NCI-H187 (cell line): ENCODE measurements at regions not wholly inside any gene's neighbourhood (a gene's known extent, or its start where the extent isn't known, plus 50 kb on each side); places are given as distances from the start of the nearest gene placed in this dataset.
A peak's percentile ranks its signal among the peaks of the same experiment; 100 is the strongest.

Source experiments
- DNase-seq, 2 experiments: peaks; one replicate each; lab custom pipeline; 2025; lab: John Stamatoyannopoulos, UW

GRCh38 chr2:134119713-134120405 lies 134.0 kb upstream of the MGAT5 start:
- peak; percentile 3 to 54 for DNase-seq

DNA sequence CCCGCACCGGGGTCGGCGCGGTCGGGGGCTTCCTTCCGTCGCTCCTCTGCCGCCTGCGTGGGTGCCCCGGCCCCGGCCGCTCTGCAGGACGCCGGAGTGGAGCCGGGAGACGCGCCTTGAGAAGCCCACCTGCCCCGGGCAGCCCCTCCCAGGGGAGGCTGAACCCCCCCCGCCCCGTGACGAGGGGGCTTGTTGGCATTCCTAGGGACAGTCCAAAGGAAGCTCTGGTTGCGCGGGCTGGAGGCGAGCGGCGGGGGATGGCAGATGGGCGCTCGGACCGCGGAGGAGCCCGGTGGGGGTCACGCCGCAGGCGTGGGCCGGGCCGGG lies 133.5 kb upstream of the MGAT5 start:
- no peak for DNase-seq

- DNase-seq: no peak
Measured at GRCh38 chr2:134120733-134121630, 132.9 kb upstream of the MGAT5 start.

GRCh38 chr2:134122610-134123009 lies 131.3 kb upstream of the MGAT5 start:
- no peak for DNase-seq

GRCh38 chr2:134123332-134123731 lies 130.5 kb upstream of the MGAT5 start:
- DNase-seq: no peak

DNA sequence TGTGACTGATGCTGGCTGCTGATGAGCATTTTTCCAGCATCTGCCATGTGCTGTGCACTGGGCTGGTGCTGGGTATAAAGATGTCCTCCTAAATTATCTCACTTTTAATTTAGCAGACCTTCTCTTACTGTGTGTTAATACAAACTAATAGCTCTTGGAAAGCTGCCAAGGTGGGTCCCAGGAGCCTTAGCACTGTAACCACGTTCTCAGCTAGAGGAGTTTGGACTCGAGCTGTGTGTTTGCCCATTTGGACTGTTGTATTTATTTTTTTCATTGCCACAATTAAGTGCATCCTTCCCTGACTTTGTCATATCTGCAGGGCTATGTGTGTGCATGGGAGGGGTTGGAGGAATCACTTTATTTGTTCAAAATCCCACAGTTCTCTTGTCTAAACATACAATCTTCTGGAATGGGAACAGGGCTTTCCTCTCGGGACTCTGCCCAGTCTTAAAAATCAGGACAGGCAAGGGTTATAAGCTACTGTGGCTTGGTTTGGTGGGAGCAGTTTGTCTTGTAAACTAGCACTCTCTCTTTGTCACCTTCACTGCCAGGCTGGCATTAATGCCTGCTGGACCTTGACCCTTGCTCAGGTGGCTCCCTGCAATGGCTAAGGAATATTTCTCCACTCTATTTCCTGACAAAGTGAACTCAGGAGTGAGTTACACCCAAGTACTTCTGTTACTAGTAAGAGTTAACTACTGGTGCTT lies 129.7 kb upstream of the MGAT5 start:
- no peak for DNase-seq

GRCh38 chr2:134127496-134127895 lies 126.4 kb upstream of the MGAT5 start:
- DNase-seq: no peak

DNA sequence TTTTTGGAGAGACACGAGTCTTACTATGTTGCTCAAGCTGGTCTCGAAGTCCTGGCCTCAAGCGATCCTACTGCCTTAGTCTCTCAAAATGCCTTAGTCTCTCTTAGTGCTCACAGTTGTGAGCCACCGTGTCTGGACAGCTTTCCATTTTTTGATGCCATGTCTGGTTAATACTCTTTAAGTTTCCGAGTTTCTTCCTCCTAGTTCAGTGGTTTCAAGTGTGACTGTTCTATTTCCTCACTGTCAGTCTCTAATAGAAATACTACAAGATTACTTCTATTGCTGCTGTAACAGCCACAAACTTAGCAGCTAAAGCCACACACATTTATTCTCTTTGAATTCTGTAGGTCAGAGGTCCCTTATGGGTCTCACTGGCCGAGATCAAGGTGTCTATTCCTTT lies 125.1 kb upstream of the MGAT5 start:
- DNase-seq: no peak

GRCh38 chr2:134129900-134130537 lies 123.9 kb upstream of the MGAT5 start:
- no peak for DNase-seq

DNA sequence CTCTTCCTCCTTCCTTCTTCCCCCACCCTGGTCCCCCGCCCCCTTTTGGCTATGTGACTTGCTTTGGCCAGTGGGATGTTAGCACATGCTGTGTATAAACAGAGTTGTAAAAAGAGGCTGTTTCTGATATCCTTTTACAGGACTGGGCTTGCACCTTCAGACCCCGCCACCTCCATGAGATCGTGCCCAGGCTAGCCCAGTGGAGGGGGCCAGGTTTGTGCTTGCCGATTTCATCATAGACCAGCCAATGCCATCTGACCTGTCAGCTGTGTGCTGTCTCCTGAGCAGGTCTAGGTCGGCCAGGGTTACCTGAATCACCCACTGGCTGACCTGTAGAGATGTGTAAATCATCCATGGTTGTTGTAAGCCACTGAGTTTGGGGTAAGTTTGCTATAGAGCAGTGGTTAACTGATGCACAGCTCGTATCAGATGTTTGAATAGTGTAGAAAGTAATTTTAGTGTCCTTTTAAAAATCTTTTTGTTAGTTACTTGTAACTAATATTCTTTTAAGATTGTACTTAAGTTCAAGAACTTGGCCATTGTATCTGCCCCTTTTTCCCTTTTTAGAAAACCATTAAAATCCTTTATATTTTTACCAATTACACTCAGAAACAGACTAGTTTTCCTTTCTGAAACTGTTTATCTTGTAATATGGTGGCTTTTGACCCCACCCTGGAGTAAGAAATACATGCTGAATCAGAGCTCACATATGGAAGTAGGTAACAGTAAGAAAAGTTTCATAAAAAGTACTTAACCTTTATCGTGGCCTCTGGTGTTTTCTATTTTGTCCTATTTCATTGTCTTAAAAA lies 122.0 kb upstream of the MGAT5 start:
- DNase-seq: no peak

DNA sequence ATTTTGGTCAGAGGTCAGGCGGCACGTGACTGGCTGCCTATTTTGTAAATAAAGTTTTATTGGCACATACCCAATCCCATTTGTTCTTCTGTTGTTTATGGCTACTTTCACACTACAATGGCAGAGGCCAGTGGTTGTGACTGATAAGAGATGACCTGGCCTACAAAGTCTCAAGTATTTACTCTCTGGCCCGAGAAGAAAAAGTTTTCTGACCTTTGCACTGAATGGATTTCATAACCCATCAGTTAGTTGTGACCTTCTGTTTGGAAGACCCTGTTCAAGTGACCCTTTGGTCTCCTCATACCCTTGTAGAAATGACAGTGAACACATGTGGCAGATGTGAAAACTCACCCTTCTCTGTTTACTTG lies 121.4 kb upstream of the MGAT5 start:
- DNase-seq: no peak

DNA sequence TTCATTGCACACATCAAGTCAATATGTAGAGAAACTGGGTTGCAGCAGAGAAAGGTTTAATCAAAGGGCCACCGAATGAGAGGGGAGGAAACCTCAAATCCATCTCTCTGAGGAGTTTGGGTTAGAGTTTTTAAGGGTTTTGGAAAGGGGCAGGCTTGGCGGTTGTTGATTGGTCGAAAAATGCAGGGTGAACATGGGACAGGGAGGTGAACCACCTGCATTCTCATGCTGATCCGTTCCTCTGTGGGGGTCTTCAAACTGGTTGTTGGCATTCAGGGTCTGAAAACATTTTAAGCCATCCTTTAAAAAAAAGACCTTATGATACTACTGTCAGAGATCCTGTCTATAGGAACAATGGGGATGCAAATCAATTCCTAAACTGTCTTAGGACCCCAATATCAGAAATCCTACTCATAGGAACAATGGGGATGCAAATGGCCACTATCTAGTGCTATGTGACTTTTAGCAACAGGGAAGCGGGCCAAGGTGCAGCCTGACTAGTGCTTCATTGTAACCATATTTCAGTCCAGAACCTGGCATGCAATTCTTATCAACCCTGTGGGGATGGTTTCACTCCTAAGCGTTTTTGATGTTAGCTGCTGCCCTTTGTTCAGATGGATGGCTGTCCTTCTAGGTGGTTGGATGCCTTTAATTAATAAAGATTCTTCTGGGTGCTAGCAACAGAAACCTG lies 120.1 kb upstream of the MGAT5 start:
- no peak for DNase-seq

DNA sequence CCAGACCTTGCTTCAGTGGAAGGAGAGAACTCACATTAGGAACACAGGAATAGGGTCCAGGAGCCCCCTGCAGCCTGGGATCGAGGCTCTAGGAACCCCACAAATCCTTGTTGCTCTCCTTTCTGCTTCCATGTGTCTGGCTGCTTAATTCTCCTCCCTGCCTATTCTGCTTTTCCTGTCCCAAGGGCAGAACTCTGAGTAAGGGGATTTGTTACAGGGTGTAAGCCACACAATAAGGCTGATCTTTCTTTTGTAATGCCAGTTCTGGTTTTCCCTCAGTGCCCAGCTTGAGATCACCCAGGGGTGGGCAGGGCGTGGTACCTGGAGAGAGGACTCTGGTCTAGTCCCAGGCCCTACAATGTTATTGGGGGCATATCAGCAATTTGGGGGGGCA lies 119.6 kb upstream of the MGAT5 start:
- no peak for DNase-seq

GRCh38 chr2:134134827-134135226 lies 119.0 kb upstream of the MGAT5 start:
- no peak for DNase-seq

GRCh38 chr2:134135793-134136192 lies 118.1 kb upstream of the MGAT5 start:
- no peak for DNase-seq

DNA sequence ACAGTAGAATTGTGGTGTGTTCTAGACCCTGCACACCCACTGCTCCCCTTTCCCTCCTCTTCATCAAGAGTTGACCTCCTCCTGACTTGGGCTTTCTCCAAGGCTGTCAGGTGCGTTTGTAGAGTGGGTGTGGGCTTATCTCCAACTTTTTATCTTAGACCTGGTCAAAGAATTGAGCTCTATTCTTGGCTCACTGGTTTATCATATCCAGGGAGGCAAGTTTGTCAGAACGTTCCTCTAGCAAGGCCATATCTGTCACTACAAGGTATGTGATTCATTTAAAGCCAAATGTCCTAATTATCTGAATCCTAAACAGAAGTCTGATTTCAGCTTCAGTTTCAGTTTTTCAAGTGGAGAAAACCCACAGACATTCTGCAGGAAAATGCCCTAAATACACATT lies 117.1 kb upstream of the MGAT5 start:
- DNase-seq: no peak

GRCh38 chr2:134137182-134137611 lies 116.7 kb upstream of the MGAT5 start:
- no peak for DNase-seq

- DNase-seq: no peak
Measured at GRCh38 chr2:134138115-134138514, 115.8 kb upstream of the MGAT5 start.

DNA sequence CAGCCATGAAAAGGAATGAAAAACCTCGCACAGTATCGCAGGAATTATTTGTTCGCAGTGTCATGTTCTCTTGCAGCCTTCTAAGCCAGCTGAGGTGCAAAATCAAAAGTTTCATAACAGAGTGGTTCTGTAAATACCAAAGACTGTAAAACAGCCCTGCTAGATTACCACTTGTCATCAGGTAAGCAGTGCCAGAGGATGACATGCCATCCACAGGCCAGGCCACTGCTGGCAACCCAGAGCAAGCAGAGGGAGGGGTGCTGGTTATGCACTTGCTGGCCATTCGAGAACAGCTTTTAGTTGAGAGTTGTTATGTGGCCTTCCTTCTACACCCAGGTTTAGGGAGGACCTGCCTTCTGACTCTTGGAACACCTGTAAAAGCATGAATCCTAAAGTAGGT lies 114.3 kb upstream of the MGAT5 start:
- no peak for DNase-seq

GRCh38 chr2:134140251-134140661 lies 113.6 kb upstream of the MGAT5 start:
- DNase-seq: no peak
